IMR-90 (cell line): ENCODE measurements at regions not wholly inside any gene's neighbourhood (a gene's known extent, or its start where the extent isn't known, plus 50 kb on each side); places are given as distances from the start of the nearest gene placed in this dataset.

Source experiments
- ATAC-seq: fragments of 200-7000 bp; cut with Tn5 transposase; 2 replicates; pipeline ENCODE4 v1.9.1; 2020; ENCODE audit warnings: low read depth, mild to moderate bottlenecking, moderate library complexity
- BruUV-seq: library from RNA; stranded (reverse); fragments of 400-500 nt; replicated peaks from 2 replicates; lab custom pipeline; 2021; lab: Mats Ljungman, UMichigan
- CTCF ChIA-PET: fragments of 300-600 bp; formaldehyde crosslinking; extraction: SDS; loops from one replicate; lab custom pipeline; 2021; ENCODE audit warnings: antibody characterized with exemption; lab: Yijun Ruan, JAX
- POLR2A ChIA-PET: fragments of 300-600 bp; sonication (Branson Sonifier 250); formaldehyde crosslinking; loops from one replicate; lab custom pipeline; 2022; ENCODE audit warnings: antibody characterized with exemption; ENCODE audit not compliant: unreplicated experiment; lab: Charles Lee
- DNase-seq: peaks from one replicate; pipeline ENCODE4 v3.0.0; 2013
- H2AFZ ChIP-seq: replicated peaks from 2 replicates; pipeline ENCODE3; 2013; ENCODE audit warnings: low read length, mild to moderate bottlenecking; ENCODE audit not compliant: poor library complexity
- H2AK5ac ChIP-seq: 2 replicates; pipeline ENCODE4 v1.6.1; 2013; ENCODE audit warnings: low read depth, low read length, inconsistent platforms
- H2AK9ac ChIP-seq: replicated peaks from 2 replicates; pipeline ENCODE3; 2013; ENCODE audit warnings: mild to moderate bottlenecking, low read depth, low read length, moderate library complexity; ENCODE audit not compliant: poor library complexity
- H2BK120ac ChIP-seq: 2 replicates; pipeline ENCODE4 v1.6.1; 2013; ENCODE audit warnings: low read depth, low read length, inconsistent platforms
- H2BK15ac ChIP-seq: 3 replicates; pipeline ENCODE4 v1.6.1; 2013; ENCODE audit warnings: low read depth, low read length, inconsistent platforms
- H2BK20ac ChIP-seq: 2 replicates; pipeline ENCODE4 v1.6.1; 2013; ENCODE audit warnings: low read depth, mild to moderate bottlenecking, inconsistent platforms, low read length, moderate library complexity
- H2BK5ac ChIP-seq: 2 replicates; pipeline ENCODE4 v1.6.1; 2013; ENCODE audit warnings: mild to moderate bottlenecking, low read depth, low read length, inconsistent platforms; ENCODE audit not compliant: poor library complexity, severe bottlenecking
- H3K14ac ChIP-seq: replicated peaks from 2 replicates; pipeline ENCODE4 v1.6.1; 2013; ENCODE audit warnings: low read depth, low read length, inconsistent platforms
- H3K18ac ChIP-seq: 2 replicates; pipeline ENCODE4 v1.6.1; 2013; ENCODE audit warnings: low read depth, low read length, control low read depth
- H3K23ac ChIP-seq: 2 replicates; pipeline ENCODE4 v1.6.1; 2013; ENCODE audit warnings: low read depth, low read length, inconsistent platforms
- H3K27ac ChIP-seq: 2 replicates; pipeline ENCODE4 v1.5.1; 2013; ENCODE audit warnings: mild to moderate bottlenecking, control low read depth, low read length; ENCODE audit not compliant: insufficient read depth
- H3K27me3 ChIP-seq: 2 replicates; pipeline ENCODE4 v1.6.1; 2013; ENCODE audit warnings: low read length; ENCODE audit not compliant: control insufficient read depth, insufficient read depth
- H3K36me3 ChIP-seq: 2 replicates; pipeline ENCODE4 v1.6.1; 2013; ENCODE audit warnings: low read length, mixed read lengths; ENCODE audit not compliant: control insufficient read depth, insufficient read depth
- H3K4ac ChIP-seq: 2 replicates; pipeline ENCODE4 v1.6.1; 2013; ENCODE audit warnings: low read depth, low read length, inconsistent platforms
- H3K4me1 ChIP-seq: 2 replicates; pipeline ENCODE4 v1.6.1; 2013; ENCODE audit warnings: low read length, mixed read lengths; ENCODE audit not compliant: control insufficient read depth, insufficient read depth
- H3K4me2 ChIP-seq: 2 replicates; pipeline ENCODE4 v1.6.1; 2013; ENCODE audit warnings: low read depth, mild to moderate bottlenecking, control low read depth, low read length, moderate library complexity
- H3K4me3 ChIP-seq: 2 replicates; pipeline ENCODE4 v1.5.1; 2013; ENCODE audit warnings: low read depth, mild to moderate bottlenecking, control low read depth, low read length, moderate library complexity; ENCODE audit not compliant: insufficient read depth
- H3K56ac ChIP-seq: 2 replicates; pipeline ENCODE4 v1.6.1; 2013; ENCODE audit warnings: low read length, inconsistent platforms; ENCODE audit not compliant: insufficient read depth; ENCODE audit errors: extremely low read depth
- H3K79me1 ChIP-seq, 2 experiments: 2 replicates each; pipeline ENCODE4 v1.6.1; 2013; ENCODE audit warnings: low read length in 2 of 2, inconsistent platforms in 1 of 2, low read depth in 1 of 2
- H3K9ac ChIP-seq: 2 replicates; pipeline ENCODE4 v1.6.1; 2013; ENCODE audit warnings: low read depth, low read length, control low read depth
- H3K9me1 ChIP-seq: 2 replicates; pipeline ENCODE4 v1.6.1; 2013; ENCODE audit warnings: low read length, inconsistent platforms; ENCODE audit not compliant: insufficient read depth
- H3K9me3 ChIP-seq: 2 replicates; pipeline ENCODE4 v1.6.1; 2013; ENCODE audit warnings: low read length; ENCODE audit not compliant: control insufficient read depth, insufficient read depth
- H4K20me1 ChIP-seq: 2 replicates; pipeline ENCODE4 v1.6.1; 2013; ENCODE audit warnings: low read length, inconsistent platforms; ENCODE audit not compliant: insufficient read depth
- H4K5ac ChIP-seq: 2 replicates; pipeline ENCODE4 v1.6.1; 2013; ENCODE audit warnings: mild to moderate bottlenecking, low read depth, low read length, control low read depth
- H4K8ac ChIP-seq, 2 experiments: 2 replicates each; pipeline ENCODE4 v1.6.1; 2013; ENCODE audit warnings: low read depth in 2 of 2, low read length in 2 of 2, control low read depth in 1 of 2, inconsistent platforms in 1 of 2
- H4K91ac ChIP-seq: 2 replicates; pipeline ENCODE4 v1.6.1; 2013; ENCODE audit warnings: low read depth, low read length, inconsistent platforms; ENCODE audit not compliant: insufficient read depth
- BHLHE40 ChIP-seq: fragments of 150-350 bp; IDR thresholded peaks from 2 replicates; pipeline ENCODE4 v1.6.1; 2016; ENCODE audit warnings: mild to moderate bottlenecking, low read depth, low read length
- CEBPB ChIP-seq: IDR thresholded peaks from 2 replicates; pipeline ENCODE4 v1.6.1; 2012; ENCODE audit warnings: low read depth, low read length, improper control_type of control experiment
- CHD1 ChIP-seq: IDR thresholded peaks from 2 replicates; pipeline ENCODE4 v1.6.1; 2012; ENCODE audit warnings: low read depth, low read length, improper control_type of control experiment
- CTCF ChIP-seq: conservative IDR thresholded peaks from 2 replicates; pipeline ENCODE4 v1.5.1; 2012; ENCODE audit warnings: mild to moderate bottlenecking, low read depth, low read length, improper control_type of control experiment
- ELK1 ChIP-seq: fragments of 150-350 bp; IDR thresholded peaks from 2 replicates; pipeline ENCODE4 v1.6.1; 2016; ENCODE audit warnings: low read depth, mild to moderate bottlenecking, low read length, moderate library complexity, borderline replicate concordance
- FOS ChIP-seq: fragments of 150-350 bp; IDR thresholded peaks from 2 replicates; pipeline ENCODE4 v1.6.1; 2016; ENCODE audit warnings: low read depth, low read length
- MXI1 ChIP-seq: IDR thresholded peaks from 2 replicates; pipeline ENCODE4 v1.6.1; 2012; ENCODE audit warnings: low read depth, mild to moderate bottlenecking, low read length, moderate library complexity, borderline replicate concordance
- NFE2L2 ChIP-seq: fragments of 150-350 bp; IDR thresholded peaks from 2 replicates; pipeline ENCODE4 v1.6.1; 2016; ENCODE audit warnings: low read depth, mild to moderate bottlenecking, low read length
- POLR2A ChIP-seq: IDR thresholded peaks from 2 replicates; pipeline ENCODE4 v1.6.1; 2012; ENCODE audit warnings: mild to moderate bottlenecking, low read depth, low read length
- RAD21 ChIP-seq: IDR thresholded peaks from 2 replicates; pipeline ENCODE4 v1.6.1; 2012; ENCODE audit warnings: low read length, improper control_type of control experiment
- RCOR1 ChIP-seq: IDR thresholded peaks from 2 replicates; pipeline ENCODE4 v1.6.1; 2012; ENCODE audit warnings: mild to moderate bottlenecking, low read length, improper control_type of control experiment; ENCODE audit not compliant: insufficient replicate concordance
- RFX5 ChIP-seq: IDR thresholded peaks from 2 replicates; pipeline ENCODE4 v1.8.0; 2012; ENCODE audit warnings: low read depth, mild to moderate bottlenecking, low read length, moderate library complexity
- USF2 ChIP-seq: fragments of 150-350 bp; IDR thresholded peaks from 2 replicates; pipeline ENCODE4 v1.6.1; 2017; ENCODE audit warnings: mild to moderate bottlenecking, antibody characterized with exemption, low read length, low read depth
- WGBS, 2 experiments: methylation state at CpG; one replicate each; pipeline versions ENCODE4 v1.1.5 to v1.1.7; 2013; ENCODE audit warnings: missing lambda C conversion rate in 2 of 2; ENCODE audit not compliant: insufficient read length in 1 of 2; ENCODE audit errors: extremely low coverage in 2 of 2; 5-methylcytosine and 5-hydroxymethylcytosine counted together
- dilution Hi-C: fragments of 300-500 bp; cut with HindIII; formaldehyde crosslinking; loops from one replicate; pipeline ENCODE4 v1.14.3; 2018; ENCODE audit warnings: low sequenced_read_pairs; ENCODE audit not compliant: unreplicated experiment
- in situ Hi-C: fragments of 300-500 bp; cut with MboI; formaldehyde crosslinking; loops from 3 replicates; pipeline ENCODE4 v1.14.3; 2019; ENCODE audit warnings: low sequenced_read_pairs, inconsistent platforms, mixed read lengths
- intact Hi-C: fragments of 100-400 bp; cut with micrococcal nuclease; formaldehyde crosslinking; loops from 2 replicates; pipeline ENCODE4 v1.10.0; 2022

- H2AFZ ChIP-seq, result no peak overlapping the region
- no peak overlapping the region for H3K18ac ChIP-seq
- H3K36me3 ChIP-seq, result no peaks in the 10 kb centered on the region
- H3K27me3 ChIP-seq, result peaks cover 9% of the 10 kb centered on the region
- no peak overlapping the region for H3K4me2 ChIP-seq
- H2AK9ac ChIP-seq, result no peak overlapping the region
- WGBS, 2 experiments, result 60% methylated on average over 1 of the region's 12 CpGs; no CpG with 5 or more reads in 1 of the 2 experiments
- in situ Hi-C loops (no loop called here), intact Hi-C loops (no loop called here), dilution Hi-C loops (no loop called here)
- H3K27ac ChIP-seq, result no peak overlapping the region
- no peak overlapping the region for H4K91ac ChIP-seq
- H2BK120ac ChIP-seq, result no peak overlapping the region
- ChIA-PET POLR2A (no interaction called here), CTCF (no interaction called here)
- TF ChIP-seq USF2 (no peak), NFE2L2 (no peak), POLR2A (no peak), BHLHE40 (no peak), FOS (no peak), CEBPB (no peak), CHD1 (no peak), RCOR1 (no peak), RAD21 (no peak), ELK1 (no peak), MXI1 (no peak), RFX5 (no peak), CTCF (no peak)
- H4K8ac ChIP-seq, result no peak overlapping the region
- ATAC-seq (no peak), DNase-seq (no peak)
- no peak overlapping the region for H3K4ac ChIP-seq
- no peak overlapping the region for H3K56ac ChIP-seq
- H2BK5ac ChIP-seq, result no peak overlapping the region
- no peak overlapping the region for H3K4me3 ChIP-seq
- H2BK20ac ChIP-seq, result no peak overlapping the region
- H2BK15ac ChIP-seq, result no peak overlapping the region
- no peaks in the 10 kb centered on the region for H3K9me3 ChIP-seq
- no peak overlapping the region for H3K9ac ChIP-seq
- H2AK5ac ChIP-seq, result no peak overlapping the region
- no peak overlapping the region for H3K23ac ChIP-seq
- no peaks in the 10 kb centered on the region for H3K9me1 ChIP-seq
- H4K5ac ChIP-seq, result no peak overlapping the region
- no peaks in the 10 kb centered on the region for H3K79me1 ChIP-seq
- BruUV-seq, result no TSS peak
- H3K4me1 ChIP-seq, result no peaks in the 10 kb centered on the region
- no peak overlapping the region for H3K14ac ChIP-seq
- no peaks in the 10 kb centered on the region for H4K20me1 ChIP-seq
Measured at GRCh38 chr4:3629665-3630064, 97.4 kb upstream of the LRPAP1 start.
